Neural cell (in vitro differentiated cells): ENCODE measurements at regions not wholly inside any gene's neighbourhood (a gene's known extent, or its start where the extent isn't known, plus 50 kb on each side); places are given as distances from the start of the nearest gene placed in this dataset.

Experiments
- H2AFZ ChIP-seq: fragments of 200-600, 300-800 bp; sonication (generic), shearing (Covaris generic); 2 replicates; pipeline ENCODE4 v1.6.0; 2014; ENCODE audit warnings: low read depth, mild to moderate bottlenecking, antibody characterized with exemption, low read length, moderate library complexity
- H3F3A ChIP-seq: fragments of 200-600 bp; shearing (Covaris generic); 2 replicates; pipeline ENCODE4 v1.6.1; 2016; ENCODE audit warnings: mild to moderate bottlenecking, moderate library complexity, mixed read lengths, antibody characterized with exemption, low read length; ENCODE audit not compliant: insufficient read depth, poor library complexity, severe bottlenecking
- H3K27ac ChIP-seq: fragments of 200-600, 300-800 bp; sonication (generic), shearing (Covaris generic); 2 replicates; pipeline ENCODE4 v1.5.1; 2014; ENCODE audit warnings: mild to moderate bottlenecking, low read length, moderate library complexity
- H3K27me3 ChIP-seq: fragments of 300-800, 200-600 bp; sonication (generic), shearing (Covaris generic); 2 replicates; pipeline ENCODE4 v1.6.0; 2014; ENCODE audit warnings: mild to moderate bottlenecking, low read depth, low read length, moderate library complexity; ENCODE audit not compliant: insufficient read depth
- H3K36me3 ChIP-seq: fragments of 300-800, 200-600 bp; sonication (generic), shearing (Covaris generic); 2 replicates; pipeline ENCODE4 v1.5.1; 2014; ENCODE audit warnings: mild to moderate bottlenecking, antibody characterized with exemption, low read length, moderate library complexity; ENCODE audit not compliant: insufficient read depth
- H3K4me2 ChIP-seq: fragments of 300-800, 200-600 bp; sonication (generic), shearing (Covaris generic); 2 replicates; pipeline ENCODE4 v1.6.0; 2014; ENCODE audit warnings: mild to moderate bottlenecking, low read length
- H3K4me3 ChIP-seq: fragments of 300-800, 200-600 bp; sonication (generic), shearing (Covaris generic); 2 replicates; pipeline ENCODE4 v1.5.1; 2014; ENCODE audit warnings: mild to moderate bottlenecking, low read length, moderate library complexity
- H3K79me2 ChIP-seq: fragments of 200-600 bp; shearing (Covaris generic); replicated peaks from 2 replicates; pipeline ENCODE4 v1.6.0; 2014; ENCODE audit warnings: mild to moderate bottlenecking, low read length, moderate library complexity; ENCODE audit not compliant: insufficient read depth
- H3K9ac ChIP-seq: fragments of 300-800, 200-600 bp; sonication (generic), shearing (Covaris generic); 2 replicates; pipeline ENCODE4 v1.6.1; 2016; ENCODE audit warnings: mild to moderate bottlenecking, low read length, mixed read lengths
- H3K9me2 ChIP-seq: fragments of 200-600 bp; shearing (Covaris generic); 2 replicates; pipeline ENCODE4 v1.6.1; 2016; ENCODE audit warnings: mild to moderate bottlenecking, low read length, mixed read lengths; ENCODE audit not compliant: insufficient read depth
- H3K9me3 ChIP-seq: fragments of 200-600, 300-800 bp; sonication (generic), shearing (Covaris generic); 2 replicates; pipeline ENCODE4 v1.6.1; 2016; ENCODE audit warnings: mild to moderate bottlenecking, mixed run types, low read length, moderate library complexity, mixed read lengths
- H4K20me1 ChIP-seq: fragments of 200-600 bp; shearing (Covaris generic); 2 replicates; pipeline ENCODE4 v1.6.1; 2016; ENCODE audit warnings: mild to moderate bottlenecking, mixed run types; ENCODE audit not compliant: insufficient read depth
- EP300 ChIP-seq: fragments of 450-650 bp; conservative IDR thresholded peaks from 2 replicates; pipeline ENCODE4 v1.6.1; 2014; ENCODE audit warnings: antibody characterized with exemption, mild to moderate bottlenecking, moderate library complexity; ENCODE audit not compliant: poor library complexity, severe bottlenecking
- EZH2 ChIP-seq: fragments of 200-600, 300-800 bp; shearing (Covaris generic), sonication (generic); IDR thresholded peaks from 2 replicates; pipeline ENCODE4 v1.6.1; 2014; ENCODE audit warnings: antibody characterized with exemption, low read length, borderline replicate concordance, mild to moderate bottlenecking; ENCODE audit not compliant: insufficient read depth, poor library complexity, severe bottlenecking
- MXI1 ChIP-seq: fragments of 450-650 bp; conservative IDR thresholded peaks from 2 replicates; pipeline ENCODE4 v1.6.1; 2014; ENCODE audit warnings: antibody characterized with exemption, mild to moderate bottlenecking; ENCODE audit not compliant: poor library complexity, severe bottlenecking
- POLR2AphosphoS5 ChIP-seq: IDR thresholded peaks from 2 replicates; pipeline ENCODE4 v1.6.1; 2012
- RAD21 ChIP-seq: fragments of 450-650 bp; conservative IDR thresholded peaks from 2 replicates; pipeline ENCODE4 v1.6.1; 2014; ENCODE audit warnings: antibody characterized with exemption, mild to moderate bottlenecking, moderate library complexity
- SMC3 ChIP-seq: fragments of 450-650 bp; conservative IDR thresholded peaks from 2 replicates; pipeline ENCODE4 v1.6.1; 2014; ENCODE audit warnings: antibody characterized with exemption, mild to moderate bottlenecking, moderate library complexity; ENCODE audit not compliant: poor library complexity
- TAF1 ChIP-seq: IDR thresholded peaks from 2 replicates; pipeline ENCODE4 v1.6.1; 2012; ENCODE audit warnings: low read depth
- TF ChIP-seq, protein P1 (sequence below): IDR thresholded peaks from 2 replicates; pipeline ENCODE4 v1.6.1; 2012; ENCODE audit warnings: borderline replicate concordance
- TF ChIP-seq, protein P2 (sequence below): fragments of 450-650 bp; IDR thresholded peaks from 2 replicates; pipeline ENCODE4 v1.5.1; 2014; ENCODE audit warnings: antibody characterized with exemption, mild to moderate bottlenecking, moderate library complexity; ENCODE audit not compliant: poor library complexity, severe bottlenecking

DNA sequence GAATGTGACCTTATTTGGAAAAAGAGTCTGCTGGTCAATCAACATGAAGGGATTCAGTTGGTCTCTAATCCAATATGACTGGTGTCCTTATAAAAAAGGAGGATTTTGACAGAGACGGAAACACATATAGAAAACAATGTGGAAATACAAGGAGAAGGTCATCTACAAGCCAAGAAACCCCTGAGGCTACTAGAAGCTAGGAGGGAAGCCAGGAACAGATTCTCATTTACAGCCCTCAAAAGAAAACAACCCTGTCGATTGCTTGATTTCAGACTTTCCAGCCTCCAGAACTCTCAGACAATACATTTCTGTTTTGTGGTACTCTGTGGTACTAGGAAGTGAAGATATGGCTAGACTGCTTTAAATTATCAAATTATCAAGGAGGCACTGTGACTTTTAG is 162.9 kb upstream of the IGF1R start:
- no peak overlapping the region for H2AFZ ChIP-seq
- no peaks in the 10 kb centered on the region for H3K79me2 ChIP-seq
- no peak overlapping the region for H3K4me2 ChIP-seq
- no peaks in the 10 kb centered on the region for H3K9me3 ChIP-seq
- H4K20me1 ChIP-seq: no peaks in the 10 kb centered on the region
- H3K9me2 ChIP-seq: no peaks in the 10 kb centered on the region
- H3K27ac ChIP-seq: no peak overlapping the region
- no peaks in the 10 kb centered on the region for H3F3A ChIP-seq
- TF ChIP-seq MXI1 (no peak), SMC3 (no peak), RAD21 (no peak), EZH2 (no peak), POLR2AphosphoS5 (no peak), TAF1 (no peak), EP300 (no peak)
- TF ChIP-seq, protein P1, sequence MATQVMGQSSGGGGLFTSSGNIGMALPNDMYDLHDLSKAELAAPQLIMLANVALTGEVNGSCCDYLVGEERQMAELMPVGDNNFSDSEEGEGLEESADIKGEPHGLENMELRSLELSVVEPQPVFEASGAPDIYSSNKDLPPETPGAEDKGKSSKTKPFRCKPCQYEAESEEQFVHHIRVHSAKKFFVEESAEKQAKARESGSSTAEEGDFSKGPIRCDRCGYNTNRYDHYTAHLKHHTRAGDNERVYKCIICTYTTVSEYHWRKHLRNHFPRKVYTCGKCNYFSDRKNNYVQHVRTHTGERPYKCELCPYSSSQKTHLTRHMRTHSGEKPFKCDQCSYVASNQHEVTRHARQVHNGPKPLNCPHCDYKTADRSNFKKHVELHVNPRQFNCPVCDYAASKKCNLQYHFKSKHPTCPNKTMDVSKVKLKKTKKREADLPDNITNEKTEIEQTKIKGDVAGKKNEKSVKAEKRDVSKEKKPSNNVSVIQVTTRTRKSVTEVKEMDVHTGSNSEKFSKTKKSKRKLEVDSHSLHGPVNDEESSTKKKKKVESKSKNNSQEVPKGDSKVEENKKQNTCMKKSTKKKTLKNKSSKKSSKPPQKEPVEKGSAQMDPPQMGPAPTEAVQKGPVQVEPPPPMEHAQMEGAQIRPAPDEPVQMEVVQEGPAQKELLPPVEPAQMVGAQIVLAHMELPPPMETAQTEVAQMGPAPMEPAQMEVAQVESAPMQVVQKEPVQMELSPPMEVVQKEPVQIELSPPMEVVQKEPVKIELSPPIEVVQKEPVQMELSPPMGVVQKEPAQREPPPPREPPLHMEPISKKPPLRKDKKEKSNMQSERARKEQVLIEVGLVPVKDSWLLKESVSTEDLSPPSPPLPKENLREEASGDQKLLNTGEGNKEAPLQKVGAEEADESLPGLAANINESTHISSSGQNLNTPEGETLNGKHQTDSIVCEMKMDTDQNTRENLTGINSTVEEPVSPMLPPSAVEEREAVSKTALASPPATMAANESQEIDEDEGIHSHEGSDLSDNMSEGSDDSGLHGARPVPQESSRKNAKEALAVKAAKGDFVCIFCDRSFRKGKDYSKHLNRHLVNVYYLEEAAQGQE: no peak
- TF ChIP-seq, protein P2, sequence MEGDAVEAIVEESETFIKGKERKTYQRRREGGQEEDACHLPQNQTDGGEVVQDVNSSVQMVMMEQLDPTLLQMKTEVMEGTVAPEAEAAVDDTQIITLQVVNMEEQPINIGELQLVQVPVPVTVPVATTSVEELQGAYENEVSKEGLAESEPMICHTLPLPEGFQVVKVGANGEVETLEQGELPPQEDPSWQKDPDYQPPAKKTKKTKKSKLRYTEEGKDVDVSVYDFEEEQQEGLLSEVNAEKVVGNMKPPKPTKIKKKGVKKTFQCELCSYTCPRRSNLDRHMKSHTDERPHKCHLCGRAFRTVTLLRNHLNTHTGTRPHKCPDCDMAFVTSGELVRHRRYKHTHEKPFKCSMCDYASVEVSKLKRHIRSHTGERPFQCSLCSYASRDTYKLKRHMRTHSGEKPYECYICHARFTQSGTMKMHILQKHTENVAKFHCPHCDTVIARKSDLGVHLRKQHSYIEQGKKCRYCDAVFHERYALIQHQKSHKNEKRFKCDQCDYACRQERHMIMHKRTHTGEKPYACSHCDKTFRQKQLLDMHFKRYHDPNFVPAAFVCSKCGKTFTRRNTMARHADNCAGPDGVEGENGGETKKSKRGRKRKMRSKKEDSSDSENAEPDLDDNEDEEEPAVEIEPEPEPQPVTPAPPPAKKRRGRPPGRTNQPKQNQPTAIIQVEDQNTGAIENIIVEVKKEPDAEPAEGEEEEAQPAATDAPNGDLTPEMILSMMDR: no peak
- no peaks in the 10 kb centered on the region for H3K36me3 ChIP-seq
- H3K27me3 ChIP-seq: no peaks in the 10 kb centered on the region
- no peak overlapping the region for H3K9ac ChIP-seq
- H3K4me3 ChIP-seq: no peak overlapping the region

- Histone ChIP-seq H3K9me3 (peaks cover 4% of the 10 kb centered on the region), H3F3A (no peaks in the 10 kb centered on the region), H3K27me3 (no peaks in the 10 kb centered on the region), H2AFZ (no peak overlapping the region), H3K9me2 (no peaks in the 10 kb centered on the region), H3K9ac (no peak overlapping the region), H3K27ac (no peak overlapping the region), H4K20me1 (no peaks in the 10 kb centered on the region), H3K4me2 (no peak overlapping the region), H3K36me3 (no peaks in the 10 kb centered on the region), H3K79me2 (no peaks in the 10 kb centered on the region), H3K4me3 (no peak overlapping the region)
- TF ChIP-seq EZH2: no peak
- no peak for TF ChIP-seq TAF1
- TF ChIP-seq MXI1: no peak
- TF ChIP-seq RAD21: no peak
- TF ChIP-seq, protein P2: no peak
- TF ChIP-seq, protein P1: no peak
- no peak for TF ChIP-seq EP300
- no peak for TF ChIP-seq POLR2AphosphoS5
- no peak for TF ChIP-seq SMC3
These were observed 154.3 kb upstream of the IGF1R start for GRCh38 chr15:98493966-98494511.
